Tibial nerve (tissue), 4 donors: ENCODE measurements at regions not wholly inside any gene's neighbourhood (a gene's known extent, or its start where the extent isn't known, plus 50 kb on each side); places are given as distances from the start of the nearest gene placed in this dataset.

Source experiments
- DNase-seq, 2 donors: peaks; one replicate each; pipeline ENCODE4 v3.0.0-alpha.2; 2019; ENCODE audit warnings: low spot score in 2 of 2
- H3K27ac ChIP-seq, 4 donors: fragments of 200-600 bp; sonication (generic) in 3 of 4; one replicate each; pipeline ENCODE4 v1.5.1; 2017 to 2019; ENCODE audit warnings: mild to moderate bottlenecking in 1 of 4
- H3K27me3 ChIP-seq, 2 donors: fragments of 200-600 bp; sonication (generic) in 1 of 2; one replicate each; pipeline versions ENCODE4 v1.5.1 to v1.6.0; 2017 to 2019
- H3K36me3 ChIP-seq, 3 donors: fragments of 200-600 bp; sonication (generic); one replicate each; pipeline ENCODE4 v1.5.1; 2018 to 2019
- H3K4me1 ChIP-seq, 4 donors: fragments of 200-600 bp; sonication (generic) in 3 of 4; one replicate each; pipeline ENCODE4 v1.5.1; 2017 to 2019
- H3K4me3 ChIP-seq, 4 donors: fragments of 200-600 bp; sonication (generic) in 3 of 4; one replicate each; pipeline ENCODE4 v1.5.1; 2017 to 2019; ENCODE audit warnings: mild to moderate bottlenecking in 1 of 4, moderate library complexity in 1 of 4
- H3K9me3 ChIP-seq, 4 donors: fragments of 200-600 bp; sonication (generic) in 3 of 4; one replicate each; pipeline ENCODE4 v1.5.1; 2017 to 2019
- EP300 ChIP-seq, 2 donors: sonication (generic); formaldehyde crosslinking; IDR thresholded peaks; one replicate each; pipeline ENCODE4 v1.6.1; 2017; ENCODE audit warnings: antibody characterized with exemption in 2 of 2, mild to moderate bottlenecking in 1 of 2
- POLR2A ChIP-seq, 2 donors: fragments of 450-650 bp; IDR thresholded peaks; one replicate each; pipeline ENCODE4 v1.6.1; 2017; ENCODE audit warnings: antibody characterized with exemption in 2 of 2, mild to moderate bottlenecking in 2 of 2, moderate library complexity in 2 of 2
- WGBS, 2 donors: methylation state at CpG; one replicate each; pipeline ENCODE4 v1.1.5; 2018; 5-methylcytosine and 5-hydroxymethylcytosine counted together
- TF ChIP-seq, protein P1 (sequence below), 5 experiments: fragments of 200-600 bp in 3 of 5; fragments of 450-650 bp in 2 of 5; sonication (generic) in 3 of 5; IDR thresholded peaks; one replicate each; pipeline ENCODE4 v1.5.1; 2016 to 2019; ENCODE audit warnings: antibody characterized with exemption in 5 of 5, mild to moderate bottlenecking in 3 of 5, moderate library complexity in 2 of 5

DNA sequence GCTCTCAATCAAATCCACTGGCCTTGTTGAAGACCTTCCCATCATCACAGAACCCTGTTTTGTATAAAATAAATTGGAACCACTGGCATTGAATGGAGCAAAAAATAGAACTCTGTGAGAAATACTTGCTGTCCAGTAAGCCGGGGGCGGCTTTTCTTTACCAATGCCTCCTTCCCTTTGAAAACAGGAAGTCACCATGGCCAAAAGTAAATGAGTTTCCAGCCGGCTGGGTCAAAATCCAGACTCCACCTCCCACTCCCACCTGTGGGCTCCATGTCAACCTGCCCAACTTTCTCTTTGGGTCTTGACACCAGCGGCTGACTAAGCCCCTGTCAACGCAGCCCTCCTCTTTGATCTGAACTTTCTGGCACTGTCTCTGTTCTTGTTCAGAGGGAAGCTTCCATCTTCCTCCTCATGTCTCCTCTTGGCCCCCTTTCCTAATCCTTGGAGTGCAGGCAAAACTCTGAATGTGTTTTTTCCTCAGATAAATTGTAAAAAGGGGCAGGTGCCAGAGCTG lies 95.2 kb downstream of the TFAP2C start:
- H3K4me1 ChIP-seq: peaks cover 0 to 7% (median 0%) of the 10 kb centered on the region in 4 donors
- no peaks in the 10 kb centered on the region for H3K27me3 ChIP-seq
- H3K9me3 ChIP-seq: no peaks in the 10 kb centered on the region
- no peaks in the 10 kb centered on the region for H3K36me3 ChIP-seq
- no peak for DNase-seq
- H3K27ac ChIP-seq: no peak overlapping the region
- 62 to 68% methylated on average over 5 of the region's 5 CpGs for WGBS, 2 donors
- H3K4me3 ChIP-seq: no peak overlapping the region
- no peak for TF ChIP-seq POLR2A (IDR thresholded peaks at IDR 0.05)
- no peak for TF ChIP-seq EP300 (IDR thresholded peaks at IDR 0.05)
- TF ChIP-seq, protein P1, sequence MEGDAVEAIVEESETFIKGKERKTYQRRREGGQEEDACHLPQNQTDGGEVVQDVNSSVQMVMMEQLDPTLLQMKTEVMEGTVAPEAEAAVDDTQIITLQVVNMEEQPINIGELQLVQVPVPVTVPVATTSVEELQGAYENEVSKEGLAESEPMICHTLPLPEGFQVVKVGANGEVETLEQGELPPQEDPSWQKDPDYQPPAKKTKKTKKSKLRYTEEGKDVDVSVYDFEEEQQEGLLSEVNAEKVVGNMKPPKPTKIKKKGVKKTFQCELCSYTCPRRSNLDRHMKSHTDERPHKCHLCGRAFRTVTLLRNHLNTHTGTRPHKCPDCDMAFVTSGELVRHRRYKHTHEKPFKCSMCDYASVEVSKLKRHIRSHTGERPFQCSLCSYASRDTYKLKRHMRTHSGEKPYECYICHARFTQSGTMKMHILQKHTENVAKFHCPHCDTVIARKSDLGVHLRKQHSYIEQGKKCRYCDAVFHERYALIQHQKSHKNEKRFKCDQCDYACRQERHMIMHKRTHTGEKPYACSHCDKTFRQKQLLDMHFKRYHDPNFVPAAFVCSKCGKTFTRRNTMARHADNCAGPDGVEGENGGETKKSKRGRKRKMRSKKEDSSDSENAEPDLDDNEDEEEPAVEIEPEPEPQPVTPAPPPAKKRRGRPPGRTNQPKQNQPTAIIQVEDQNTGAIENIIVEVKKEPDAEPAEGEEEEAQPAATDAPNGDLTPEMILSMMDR (IDR thresholded peaks at IDR 0.05): no peak

DNA sequence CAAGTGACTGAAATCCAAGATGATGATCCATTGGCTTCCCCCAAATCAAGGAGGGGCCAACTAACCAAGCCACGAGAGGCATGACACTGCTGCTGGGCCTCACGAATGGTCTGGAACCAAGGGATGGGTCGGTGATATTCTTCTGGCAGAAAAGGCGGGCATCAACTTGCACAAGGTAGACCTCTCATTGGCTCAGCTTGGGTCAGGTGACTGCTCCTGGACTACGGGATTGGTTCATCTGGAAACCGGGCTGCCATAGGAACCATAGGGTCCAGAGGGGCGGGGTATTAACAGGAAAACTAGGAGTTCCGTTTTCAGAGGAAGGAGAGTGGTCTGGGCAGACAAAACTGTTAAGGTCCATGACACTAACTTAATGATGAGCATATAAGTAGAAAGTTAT lies 100.9 kb downstream of the TFAP2C start:
- no peak overlapping the region for H3K27ac ChIP-seq
- H3K4me3 ChIP-seq: no peak overlapping the region
- H3K36me3 ChIP-seq: no peaks in the 10 kb centered on the region
- H3K4me1 ChIP-seq: no peaks in the 10 kb centered on the region
- H3K9me3 ChIP-seq: no peaks in the 10 kb centered on the region
- DNase-seq: no peak
- no peaks in the 10 kb centered on the region for H3K27me3 ChIP-seq
- WGBS, 2 donors: 90 to 91% methylated on average over 8 of the region's 8 CpGs
- TF ChIP-seq POLR2A (IDR thresholded peaks at IDR 0.05) (no peak), EP300 (IDR thresholded peaks at IDR 0.05) (no peak)
- TF ChIP-seq, protein P1 (IDR thresholded peaks at IDR 0.05): no peak

DNA sequence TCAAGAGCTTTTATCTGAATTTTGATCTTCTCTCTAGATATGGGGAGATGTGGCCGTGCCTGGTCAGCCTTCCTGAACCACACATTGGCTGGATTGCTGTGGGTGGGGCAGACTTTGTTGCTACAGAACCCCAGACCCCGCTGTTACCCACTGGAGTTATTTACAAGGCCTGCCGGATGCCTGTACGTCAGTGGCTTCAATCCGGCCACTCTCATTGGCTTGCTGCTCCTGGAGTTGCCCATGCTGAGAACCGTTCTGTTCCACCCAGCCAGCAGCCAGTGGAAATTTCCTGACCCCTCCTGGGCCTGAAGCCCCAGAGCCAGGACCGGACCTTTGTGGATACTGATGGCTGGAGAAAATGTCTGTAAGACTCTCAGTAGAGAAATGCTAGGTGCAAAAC lies 101.9 kb downstream of the TFAP2C start:
- no peak overlapping the region for H3K27ac ChIP-seq
- TF ChIP-seq POLR2A (IDR thresholded peaks at IDR 0.05) (no peak), EP300 (IDR thresholded peaks at IDR 0.05) (no peak)
- TF ChIP-seq, protein P1 (IDR thresholded peaks at IDR 0.05): no peak
- H3K36me3 ChIP-seq: no peaks in the 10 kb centered on the region
- no peaks in the 10 kb centered on the region for H3K4me1 ChIP-seq
- 51 to 62% methylated on average over 7 of the region's 7 CpGs for WGBS, 2 donors
- peaks cover 0 to 2% of the 10 kb centered on the region in 2 donors for H3K27me3 ChIP-seq
- H3K4me3 ChIP-seq: no peak overlapping the region
- H3K9me3 ChIP-seq: no peaks in the 10 kb centered on the region
- DNase-seq: no peak

DNA sequence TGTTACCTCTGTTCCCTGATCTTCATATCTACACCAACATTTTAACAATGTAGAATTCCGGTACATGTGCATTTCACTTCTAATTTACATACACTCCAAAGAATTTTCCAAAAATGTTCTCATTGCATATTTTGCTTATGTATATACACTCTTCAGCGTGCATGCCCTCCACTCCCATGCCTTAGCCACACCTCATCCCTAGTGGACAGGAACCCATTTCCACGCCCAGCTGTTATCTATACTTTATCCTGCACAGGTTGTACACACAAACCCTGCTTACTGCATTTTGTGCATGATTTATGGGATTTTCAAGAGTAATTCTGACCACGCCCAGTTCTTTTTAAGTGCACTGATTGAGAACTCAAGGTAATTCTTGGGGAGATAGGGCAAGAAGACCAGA lies 102.4 kb downstream of the TFAP2C start:
- Histone ChIP-seq H3K4me3 (no peak overlapping the region), H3K27me3 (peaks cover 0 to 7% of the 10 kb centered on the region in 2 donors), H3K36me3 (no peaks in the 10 kb centered on the region), H3K27ac (no peak overlapping the region), H3K9me3 (no peaks in the 10 kb centered on the region), H3K4me1 (no peaks in the 10 kb centered on the region)
- WGBS, 2 donors: 93 to 94% methylated on average over 4 of the region's 4 CpGs
- TF ChIP-seq, protein P1 (IDR thresholded peaks at IDR 0.05): no peak
- no peak for TF ChIP-seq EP300 (IDR thresholded peaks at IDR 0.05)
- TF ChIP-seq POLR2A (IDR thresholded peaks at IDR 0.05): no peak
- no peak for DNase-seq

DNA sequence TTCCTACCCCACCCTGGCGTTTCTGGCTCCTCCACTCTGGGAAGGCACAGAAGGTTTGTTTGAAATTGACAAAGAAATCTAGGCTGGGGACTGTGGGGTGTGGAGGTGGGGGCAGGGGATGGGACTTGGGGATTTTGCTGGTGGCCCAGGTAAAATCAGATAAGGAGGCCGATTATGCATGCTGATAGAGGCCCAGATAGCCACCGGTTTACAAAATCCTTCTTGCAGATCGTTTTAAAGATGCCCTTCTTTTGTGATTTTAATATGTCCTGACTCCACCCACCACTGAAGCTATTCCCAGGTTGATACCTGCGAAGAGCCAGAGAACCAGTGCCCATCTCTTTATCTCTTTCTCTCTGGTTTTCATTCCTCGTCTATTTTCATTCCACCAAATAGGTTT lies 104.9 kb downstream of the TFAP2C start:
- TF ChIP-seq, protein P1 (IDR thresholded peaks at IDR 0.05): no peak
- TF ChIP-seq EP300 (IDR thresholded peaks at IDR 0.05) (no peak), POLR2A (IDR thresholded peaks at IDR 0.05) (no peak)
- Histone ChIP-seq H3K4me3 (no peak overlapping the region), H3K27me3 (peaks cover 0 to 8% of the 10 kb centered on the region in 2 donors), H3K9me3 (no peaks in the 10 kb centered on the region), H3K36me3 (no peaks in the 10 kb centered on the region), H3K4me1 (no peaks in the 10 kb centered on the region), H3K27ac (no peak overlapping the region)
- no peak for DNase-seq
- 46 to 47% methylated on average over 6 of the region's 6 CpGs for WGBS, 2 donors
